Endothelial cell of umbilical vein (primary cell): ENCODE measurements at regions not wholly inside any gene's neighbourhood (a gene's known extent, or its start where the extent isn't known, plus 50 kb on each side); places are given as distances from the start of the nearest gene placed in this dataset.

Experiments used
- BruUV-seq: library from RNA; stranded (reverse); fragments of 400-500 nt; replicated peaks from 2 replicates; lab custom pipeline; 2021; lab: Mats Ljungman, UMichigan
- CTCF ChIA-PET: fragments of 300-600, 350-600 bp; sonication (Branson Sonifier 250); formaldehyde crosslinking; loops from one replicate; lab custom pipeline; 2021; ENCODE audit warnings: antibody characterized with exemption, inconsistent platforms; lab: Charles Lee
- POLR2A ChIA-PET: fragments of 300-600, 350-600 bp; sonication (Branson Sonifier 250); formaldehyde crosslinking; loops from one replicate; lab custom pipeline; 2021; ENCODE audit warnings: antibody characterized with exemption, inconsistent platforms; lab: Charles Lee
- DNase-seq: peaks from one replicate; pipeline ENCODE4 v3.0.0-alpha.2; 2011; ENCODE audit warnings: low read depth, low spot score
- FAIRE-seq: peaks from 2 replicates; lab custom pipeline; 2011; peaks lifted over from hg19 to GRCh38; lab: Jason Lieb, UNC
- H2AFZ ChIP-seq: 2 replicates; pipeline ENCODE4 v1.6.0; 2012; ENCODE audit warnings: low read depth, low read length, control low read depth, inconsistent platforms
- H3K27ac ChIP-seq: 2 replicates; pipeline ENCODE4 v1.5.1; 2011; ENCODE audit warnings: low read depth, mild to moderate bottlenecking, control low read depth, low read length, moderate library complexity; ENCODE audit not compliant: insufficient read depth
- H3K27me3 ChIP-seq, 2 experiments: 2 replicates each; pipeline versions ENCODE4 v1.6.0 to v1.6.1; 2011; ENCODE audit warnings: low read length in 2 of 2, mixed read lengths in 1 of 2; ENCODE audit not compliant: control insufficient read depth in 2 of 2, insufficient read depth in 2 of 2
- H3K36me3 ChIP-seq, 2 experiments: 2 replicates in 1 of 2; 3 replicates in 1 of 2; pipeline ENCODE4 v1.5.1; 2011; ENCODE audit warnings: low read length in 2 of 2, mild to moderate bottlenecking in 1 of 2, moderate library complexity in 1 of 2; ENCODE audit not compliant: control insufficient read depth in 2 of 2, insufficient read depth in 2 of 2; ENCODE audit errors: extremely low read depth in 1 of 2
- H3K4me1 ChIP-seq: 3 replicates; pipeline ENCODE4 v1.5.1; 2011; ENCODE audit warnings: mild to moderate bottlenecking, low read length; ENCODE audit not compliant: control insufficient read depth, insufficient read depth; ENCODE audit errors: extremely low read depth
- H3K4me2 ChIP-seq: 2 replicates; pipeline ENCODE4 v1.6.1; 2011; ENCODE audit warnings: low read length, control low read depth, mixed read lengths; ENCODE audit not compliant: insufficient read depth
- H3K4me3 ChIP-seq, 3 experiments: fragments of 200-600 bp in 1 of 3; sonication (generic), shearing (Covaris generic) in 1 of 3; replicated peaks in 1 of 3; 2 replicates each; pipeline ENCODE4 v1.5.1; 2011 to 2016; ENCODE audit warnings: control low read depth in 3 of 3, low read length in 3 of 3, mild to moderate bottlenecking in 2 of 3, inconsistent platforms in 1 of 3, low read depth in 1 of 3, moderate library complexity in 1 of 3; ENCODE audit not compliant: insufficient read depth in 1 of 3
- H3K79me2 ChIP-seq: 2 replicates; pipeline ENCODE4 v1.6.0; 2012; ENCODE audit warnings: low read length, inconsistent platforms; ENCODE audit not compliant: control insufficient read depth, insufficient read depth
- H3K9ac ChIP-seq: replicated peaks from 2 replicates; pipeline ENCODE3; 2011; ENCODE audit warnings: low read length, control low read depth; ENCODE audit not compliant: insufficient read depth; ENCODE audit errors: extremely low read depth
- H3K9me1 ChIP-seq: replicated peaks from 3 replicates; pipeline ENCODE4 v1.6.0; 2011; ENCODE audit warnings: mild to moderate bottlenecking, low read length; ENCODE audit not compliant: control insufficient read depth, insufficient read depth; ENCODE audit errors: extremely low read depth
- H3K9me3 ChIP-seq: replicated peaks from 2 replicates; pipeline ENCODE4 v1.5.1; 2012; ENCODE audit warnings: low read length, inconsistent platforms; ENCODE audit not compliant: control insufficient read depth, insufficient read depth
- H4K20me1 ChIP-seq: replicated peaks from 2 replicates; pipeline ENCODE3; 2011; ENCODE audit warnings: mild to moderate bottlenecking, low read length; ENCODE audit not compliant: control insufficient read depth, insufficient read depth; ENCODE audit errors: extremely low read depth
- CTCF ChIP-seq, 2 donors: IDR thresholded peaks; 1 replicate in 1 of 2; 2 replicates in 1 of 2; pipeline ENCODE4 v1.5.1; 2011; ENCODE audit warnings: low read length in 2 of 2, mild to moderate bottlenecking in 2 of 2, moderate library complexity in 2 of 2, control low read depth in 1 of 2, inconsistent platforms in 1 of 2, low read depth in 1 of 2; ENCODE audit not compliant: insufficient read depth in 1 of 2; ENCODE audit errors: extremely low read depth in 1 of 2
- EZH2 ChIP-seq: IDR thresholded peaks from 2 replicates; pipeline ENCODE4 v1.6.1; 2012; ENCODE audit warnings: borderline replicate concordance, low read depth, mild to moderate bottlenecking, moderate library complexity, low read length, inconsistent platforms; ENCODE audit not compliant: severe bottlenecking
- FOS ChIP-seq: IDR thresholded peaks from 2 replicates; pipeline ENCODE4 v1.6.1; 2011; ENCODE audit warnings: mild to moderate bottlenecking, low read length, moderate library complexity, borderline replicate concordance; ENCODE audit not compliant: insufficient read depth
- GATA2 ChIP-seq: IDR thresholded peaks from 2 replicates; pipeline ENCODE4 v1.7.0; 2011; ENCODE audit warnings: low read depth, mild to moderate bottlenecking, moderate library complexity, mixed read lengths, low read length; ENCODE audit not compliant: insufficient read length, insufficient read depth
- JUN ChIP-seq: IDR thresholded peaks from 2 replicates; pipeline ENCODE4 v1.6.1; 2011; ENCODE audit warnings: borderline replicate concordance, low read depth; ENCODE audit not compliant: insufficient read length, insufficient read depth
- MAX ChIP-seq: IDR thresholded peaks from 2 replicates; pipeline ENCODE4 v1.6.1; 2011; ENCODE audit not compliant: insufficient read depth, insufficient read length
- MYC ChIP-seq: IDR thresholded peaks from one replicate; pipeline ENCODE4 v1.6.1; 2011; ENCODE audit warnings: mild to moderate bottlenecking, low read depth, low read length
- POLR2A ChIP-seq: IDR thresholded peaks from 2 replicates; pipeline ENCODE4 v1.6.1; 2012; ENCODE audit warnings: low read depth, mild to moderate bottlenecking, control low read depth, low read length
- POLR2AphosphoS5 ChIP-seq: IDR thresholded peaks from 2 replicates; pipeline ENCODE4 v1.6.1; 2012; ENCODE audit warnings: low read depth, mild to moderate bottlenecking, control low read depth, low read length, moderate library complexity; ENCODE audit not compliant: insufficient read depth
- dilution Hi-C: fragments of 300-500 bp; cut with MboI; formaldehyde crosslinking; loops from one replicate; pipeline ENCODE4 v1.15.0; 2019; ENCODE audit warnings: low sequenced_read_pairs; ENCODE audit not compliant: extremely low pct_ligation_motif_present
- intact Hi-C: fragments of 100-400 bp; cut with micrococcal nuclease; formaldehyde crosslinking; loops from one replicate; pipeline ENCODE4 v1.10.0; 2022

- DNase-seq (no peak), FAIRE-seq (no peak)
- H3K9me3 ChIP-seq = no peaks in the 10 kb centered on the region
- no peaks in the 10 kb centered on the region for H3K9me1 ChIP-seq
- no peaks in the 10 kb centered on the region for H3K36me3 ChIP-seq
- intact Hi-C loops (no loop called here), dilution Hi-C loops (no loop called here)
- no TSS peak for BruUV-seq
- H2AFZ ChIP-seq = no peak overlapping the region
- no peaks in the 10 kb centered on the region for H3K4me1 ChIP-seq
- no peak overlapping the region for H3K4me3 ChIP-seq
- no peaks in the 10 kb centered on the region for H3K79me2 ChIP-seq
- CTCF ChIA-PET = no interaction called here
- POLR2A ChIA-PET = no interaction called here
- H3K27me3 ChIP-seq = no peaks in the 10 kb centered on the region
- no peak overlapping the region for H3K4me2 ChIP-seq
- H3K27ac ChIP-seq = no peak overlapping the region
- TF ChIP-seq FOS = no peak
- no peak for TF ChIP-seq MAX
- TF ChIP-seq JUN = no peak
- TF ChIP-seq EZH2 = no peak
- no peak for TF ChIP-seq POLR2AphosphoS5
- TF ChIP-seq MYC = no peak
- no peak for TF ChIP-seq CTCF (IDR thresholded peaks at IDR 0.05; ENCODE audit: extremely low read depth in 1 of 2, insufficient read depth in 1 of 2, low read depth in 1 of 2, low read length in 2 of 2)
- TF ChIP-seq POLR2A = no peak
- TF ChIP-seq GATA2 = no peak
- no peaks in the 10 kb centered on the region for H4K20me1 ChIP-seq
- H3K9ac ChIP-seq = no peak overlapping the region
Measured at GRCh38 chrX:145751943-145752342, 65.7 kb upstream of the SLITRK2 start.
